ENCODE measurements at regions not wholly inside any gene's neighbourhood (a gene's known extent, or its start where the extent isn't known, plus 50 kb on each side); places are given as distances from the start of the nearest gene placed in this dataset.

- in situ Hi-C loops (cut with HindIII; ENCODE audit: low sequenced_read_pairs), result no loop called here
- no peak for TF ChIP-seq CTCF (IDR thresholded peaks at IDR 0.05; ENCODE audit: low read depth, low read length, missing control alignments)
- no peak for DNase-seq (ENCODE audit: low read depth)
- H3K4me3 ChIP-seq (ENCODE audit: low read depth, low read length), result no peak overlapping the region
These were observed 84.9 kb upstream of the PCBD1 start for GRCh38 chr10:70973275-70973674.

GRCh38 chr10:70974351-70974901 is 86.1 kb upstream of the PCBD1 start:
- in situ Hi-C loops (cut with HindIII; ENCODE audit: low sequenced_read_pairs), result no loop called here
- no peak for DNase-seq (ENCODE audit: low read depth)
- H3K4me3 ChIP-seq (ENCODE audit: low read depth, low read length), result no peak overlapping the region
- no peak for TF ChIP-seq CTCF (IDR thresholded peaks at IDR 0.05; ENCODE audit: low read depth, low read length, missing control alignments)

- no peak for TF ChIP-seq CTCF (IDR thresholded peaks at IDR 0.05; ENCODE audit: low read depth, low read length, missing control alignments)
- in situ Hi-C loops (cut with HindIII; ENCODE audit: low sequenced_read_pairs), result no loop called here
- no peak overlapping the region for H3K4me3 ChIP-seq (ENCODE audit: low read depth, low read length)
- DNase-seq (ENCODE audit: low read depth), result no peak
These were observed 86.6 kb upstream of the PCBD1 start for GRCh38 chr10:70974920-70975319.

- in situ Hi-C loops (cut with HindIII; ENCODE audit: low sequenced_read_pairs), result no loop called here
- no peak for TF ChIP-seq CTCF (IDR thresholded peaks at IDR 0.05; ENCODE audit: low read depth, low read length, missing control alignments)
- DNase-seq (ENCODE audit: low read depth), result no peak
- no peak overlapping the region for H3K4me3 ChIP-seq (ENCODE audit: low read depth, low read length)
These were observed 87.8 kb upstream of the PCBD1 start for GRCh38 chr10:70976063-70976695.

- TF ChIP-seq CTCF (IDR thresholded peaks at IDR 0.05; ENCODE audit: low read depth, low read length, missing control alignments), result no peak
- H3K4me3 ChIP-seq (ENCODE audit: low read depth, low read length), result no peak overlapping the region
- in situ Hi-C loops (cut with HindIII; ENCODE audit: low sequenced_read_pairs), result no loop called here
- DNase-seq (ENCODE audit: low read depth), result no peak
These were observed 89.3 kb upstream of the PCBD1 start for GRCh38 chr10:70977625-70978024.

- TF ChIP-seq CTCF (IDR thresholded peaks at IDR 0.05; ENCODE audit: low read depth, low read length, missing control alignments), result no peak
- in situ Hi-C loops (cut with HindIII; ENCODE audit: low sequenced_read_pairs), result no loop called here
- no peak overlapping the region for H3K4me3 ChIP-seq (ENCODE audit: low read depth, low read length)
- no peak for DNase-seq (ENCODE audit: low read depth)
These were observed 89.8 kb upstream of the PCBD1 start for GRCh38 chr10:70978181-70978580.

All from astrocyte of the cerebellum (primary cell).